WTC11 (cell line): ENCODE measurements at regions not wholly inside any gene's neighbourhood (a gene's known extent, or its start where the extent isn't known, plus 50 kb on each side); places are given as distances from the start of the nearest gene placed in this dataset.

Experiments used
- ATAC-seq: fragments of 200-7000 bp; cut with Tn5 transposase; 2 replicates; pipeline ENCODE4 v1.10.0; 2021; ENCODE audit warnings: mild to moderate bottlenecking, moderate library complexity
- CTCF ChIA-PET: fragments of 300-600 bp; sonication (Branson Sonifier 250); formaldehyde crosslinking; loops from one replicate; lab custom pipeline; 2021; ENCODE audit warnings: antibody characterized with exemption; lab: Charles Lee
- POLR2A ChIA-PET: fragments of 350-600 bp; sonication (Branson Sonifier 250); formaldehyde crosslinking; loops from one replicate; lab custom pipeline; 2021; ENCODE audit warnings: antibody characterized with exemption; lab: Charles Lee
- DNase-seq: peaks from one replicate; pipeline ENCODE4 v3.0.0; 2021; ENCODE audit warnings: low spot score
- H3K27ac Mint-ChIP-seq: 2 replicates; pipeline ENCODE4 v1.8.0; 2021; ENCODE audit warnings: mixed read lengths
- H3K27me3 Mint-ChIP-seq: 2 replicates; pipeline ENCODE4 v1.8.0; 2021; ENCODE audit warnings: low read depth, mild to moderate bottlenecking, moderate library complexity, mixed read lengths
- H3K36me3 Mint-ChIP-seq: 2 replicates; pipeline ENCODE4 v1.8.0; 2021; ENCODE audit warnings: mixed read lengths
- H3K4me1 Mint-ChIP-seq: 2 replicates; pipeline ENCODE4 v1.8.0; 2022; ENCODE audit warnings: mixed read lengths
- H3K4me3 Mint-ChIP-seq: 2 replicates; pipeline ENCODE4 v1.8.0; 2021; ENCODE audit warnings: mild to moderate bottlenecking, moderate library complexity, mixed read lengths
- H3K9me3 Mint-ChIP-seq: 2 replicates; pipeline ENCODE4 v1.8.0; 2021; ENCODE audit warnings: mixed read lengths
- ATF2 ChIP-seq: sonication (generic); formaldehyde crosslinking; IDR thresholded peaks from 2 replicates; pipeline ENCODE4 v1.8.1; 2022; ENCODE audit warnings: low read depth, missing genetic modification reagents, borderline replicate concordance
- ELF4 ChIP-seq: sonication (generic); formaldehyde crosslinking; IDR thresholded peaks from 2 replicates; pipeline ENCODE4 v1.8.1; 2022; ENCODE audit warnings: low read depth, mild to moderate bottlenecking, moderate library complexity, missing genetic modification reagents
- JUN ChIP-seq: sonication (generic); formaldehyde crosslinking; IDR thresholded peaks from 2 replicates; pipeline ENCODE4 v1.8.0; 2023; ENCODE audit warnings: mild to moderate bottlenecking, missing genetic modification reagents
- MYBL2 ChIP-seq: sonication (generic); formaldehyde crosslinking; IDR thresholded peaks from 2 replicates; pipeline ENCODE4 v1.8.1; 2023; ENCODE audit warnings: mild to moderate bottlenecking, moderate library complexity, missing genetic modification reagents
- NFATC4 ChIP-seq: fragments of 250-450 bp; sonication (Bioruptor Pico); IDR thresholded peaks from 2 replicates; pipeline ENCODE4 v1.9.0; 2021; ENCODE audit warnings: mild to moderate bottlenecking
- NFE2L1 ChIP-seq: sonication (generic); formaldehyde crosslinking; IDR thresholded peaks from 2 replicates; pipeline ENCODE4 v1.8.1; 2023; ENCODE audit warnings: missing genetic modification reagents
- PRRX2 ChIP-seq: fragments of 250-450 bp; sonication (Bioruptor Pico); IDR thresholded peaks from 2 replicates; pipeline ENCODE4 v1.8.0; 2021; ENCODE audit warnings: mild to moderate bottlenecking
- SMAD3 ChIP-seq: sonication (generic); formaldehyde crosslinking; IDR thresholded peaks from 2 replicates; pipeline ENCODE4 v1.8.0; 2022; ENCODE audit warnings: missing genetic modification reagents, mild to moderate bottlenecking, borderline replicate concordance
- SOX15 ChIP-seq: fragments of 250-450 bp; sonication (Bioruptor Pico); IDR thresholded peaks from 2 replicates; pipeline ENCODE4 v1.9.0; 2021; ENCODE audit warnings: mild to moderate bottlenecking
- SP1 ChIP-seq: sonication (generic); formaldehyde crosslinking; conservative IDR thresholded peaks from 2 replicates; pipeline ENCODE4 v1.8.1; 2022; ENCODE audit warnings: missing genetic modification reagents
- TCF7 ChIP-seq: sonication (generic); formaldehyde crosslinking; IDR thresholded peaks from 2 replicates; pipeline ENCODE4 v1.8.0; 2022; ENCODE audit warnings: mild to moderate bottlenecking, low read depth, missing genetic modification reagents, moderate library complexity
- TEAD1 ChIP-seq: sonication (generic); formaldehyde crosslinking; IDR thresholded peaks from 2 replicates; pipeline ENCODE4 v1.8.0; 2022; ENCODE audit warnings: mild to moderate bottlenecking, missing genetic modification reagents
- ZNF219 ChIP-seq: sonication (generic); formaldehyde crosslinking; IDR thresholded peaks from 2 replicates; pipeline ENCODE4 v1.8.0; 2023; ENCODE audit warnings: missing genetic modification reagents, mild to moderate bottlenecking, borderline replicate concordance
- ZNF281 ChIP-seq: sonication (generic); formaldehyde crosslinking; IDR thresholded peaks from 2 replicates; pipeline ENCODE4 v1.8.0; 2023; ENCODE audit warnings: mild to moderate bottlenecking, missing genetic modification reagents
- ZNF396 ChIP-seq: fragments of 250-450 bp; sonication (Bioruptor Pico); IDR thresholded peaks from 2 replicates; pipeline ENCODE4 v1.8.0; 2021; ENCODE audit warnings: mild to moderate bottlenecking, moderate library complexity, borderline replicate concordance
- ZNF425 ChIP-seq: fragments of 250-450 bp; sonication (Bioruptor Pico); conservative IDR thresholded peaks from 2 replicates; pipeline ENCODE4 v1.9.0; 2021; ENCODE audit warnings: mild to moderate bottlenecking
- TF ChIP-seq, protein P1 (sequence below): fragments of 200-600 bp; IDR thresholded peaks from 2 replicates; pipeline ENCODE4 v1.8.0; 2022; ENCODE audit warnings: antibody characterized with exemption
- TF ChIP-seq, protein P2 (sequence below): sonication (generic); formaldehyde crosslinking; IDR thresholded peaks from 2 replicates; pipeline ENCODE4 v1.8.1; 2023; ENCODE audit warnings: mild to moderate bottlenecking, missing genetic modification reagents

GRCh38 chr6:41460742-41461336 is 85.3 kb upstream of the FOXP4 start:
- Mint-ChIP-seq H3K4me1 (peaks cover 31% of the 10 kb centered on the region), H3K36me3 (no peaks in the 10 kb centered on the region), H3K27me3 (peaks cover 56% of the 10 kb centered on the region), H3K27ac (no peak overlapping the region), H3K4me3 (no peak overlapping the region), H3K9me3 (no peaks in the 10 kb centered on the region)
- ATAC-seq (no peak), DNase-seq (no peak)
- CTCF ChIA-PET = interaction anchor here (0.7 to 6.6 kb wide), 6 partner anchors 9 to 142 kb away, joined by 3 to 40 read pairs (median 6); no protein-coding TSS in a partner anchor
- POLR2A ChIA-PET = no interaction called here
- TF ChIP-seq MYBL2 (CRISPR knock-in tag) (no peak), JUN (CRISPR knock-in tag) (no peak), TEAD1 (CRISPR knock-in tag) (no peak), NFATC4 (CRISPR knock-in tag) (no peak), ZNF219 (no peak), NFE2L1 (CRISPR knock-in tag) (no peak), ZNF396 (no peak), ATF2 (no peak), ZNF281 (CRISPR knock-in tag) (no peak), SP1 (CRISPR knock-in tag) (no peak), SMAD3 (CRISPR knock-in tag) (no peak), PRRX2 (no peak), ELF4 (no peak), ZNF425 (CRISPR knock-in tag) (no peak), TCF7 (CRISPR knock-in tag) (no peak), SOX15 (CRISPR knock-in tag) (no peak)
- TF ChIP-seq, protein P1, sequence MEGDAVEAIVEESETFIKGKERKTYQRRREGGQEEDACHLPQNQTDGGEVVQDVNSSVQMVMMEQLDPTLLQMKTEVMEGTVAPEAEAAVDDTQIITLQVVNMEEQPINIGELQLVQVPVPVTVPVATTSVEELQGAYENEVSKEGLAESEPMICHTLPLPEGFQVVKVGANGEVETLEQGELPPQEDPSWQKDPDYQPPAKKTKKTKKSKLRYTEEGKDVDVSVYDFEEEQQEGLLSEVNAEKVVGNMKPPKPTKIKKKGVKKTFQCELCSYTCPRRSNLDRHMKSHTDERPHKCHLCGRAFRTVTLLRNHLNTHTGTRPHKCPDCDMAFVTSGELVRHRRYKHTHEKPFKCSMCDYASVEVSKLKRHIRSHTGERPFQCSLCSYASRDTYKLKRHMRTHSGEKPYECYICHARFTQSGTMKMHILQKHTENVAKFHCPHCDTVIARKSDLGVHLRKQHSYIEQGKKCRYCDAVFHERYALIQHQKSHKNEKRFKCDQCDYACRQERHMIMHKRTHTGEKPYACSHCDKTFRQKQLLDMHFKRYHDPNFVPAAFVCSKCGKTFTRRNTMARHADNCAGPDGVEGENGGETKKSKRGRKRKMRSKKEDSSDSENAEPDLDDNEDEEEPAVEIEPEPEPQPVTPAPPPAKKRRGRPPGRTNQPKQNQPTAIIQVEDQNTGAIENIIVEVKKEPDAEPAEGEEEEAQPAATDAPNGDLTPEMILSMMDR = no peak
- TF ChIP-seq, protein P2, sequence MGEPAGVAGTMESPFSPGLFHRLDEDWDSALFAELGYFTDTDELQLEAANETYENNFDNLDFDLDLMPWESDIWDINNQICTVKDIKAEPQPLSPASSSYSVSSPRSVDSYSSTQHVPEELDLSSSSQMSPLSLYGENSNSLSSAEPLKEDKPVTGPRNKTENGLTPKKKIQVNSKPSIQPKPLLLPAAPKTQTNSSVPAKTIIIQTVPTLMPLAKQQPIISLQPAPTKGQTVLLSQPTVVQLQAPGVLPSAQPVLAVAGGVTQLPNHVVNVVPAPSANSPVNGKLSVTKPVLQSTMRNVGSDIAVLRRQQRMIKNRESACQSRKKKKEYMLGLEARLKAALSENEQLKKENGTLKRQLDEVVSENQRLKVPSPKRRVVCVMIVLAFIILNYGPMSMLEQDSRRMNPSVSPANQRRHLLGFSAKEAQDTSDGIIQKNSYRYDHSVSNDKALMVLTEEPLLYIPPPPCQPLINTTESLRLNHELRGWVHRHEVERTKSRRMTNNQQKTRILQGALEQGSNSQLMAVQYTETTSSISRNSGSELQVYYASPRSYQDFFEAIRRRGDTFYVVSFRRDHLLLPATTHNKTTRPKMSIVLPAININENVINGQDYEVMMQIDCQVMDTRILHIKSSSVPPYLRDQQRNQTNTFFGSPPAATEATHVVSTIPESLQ (CRISPR knock-in tag) = no peak
